Esophagus squamous epithelium (tissue), 5 donors: ENCODE measurements at regions not wholly inside any gene's neighbourhood (a gene's known extent, or its start where the extent isn't known, plus 50 kb on each side); places are given as distances from the start of the nearest gene placed in this dataset.

Experiments used
- DNase-seq: peaks from one replicate; lab custom pipeline; 2025; lab: John Stamatoyannopoulos, UW
- H3K27ac ChIP-seq, 4 donors: fragments of 200-600 bp; sonication (generic); one replicate each; pipeline ENCODE4 v1.5.1; 2016 to 2019; ENCODE audit warnings: mild to moderate bottlenecking in 1 of 4
- H3K27me3 ChIP-seq, 4 donors: fragments of 200-600 bp; sonication (generic); 1 replicate in 3 of 4; 2 replicates in 1 of 4; pipeline versions ENCODE4 v1.5.1 to v1.6.0; 2017 to 2021; ENCODE audit warnings: antibody characterized with exemption in 1 of 4
- H3K36me3 ChIP-seq, 3 donors: fragments of 200-600 bp; sonication (generic); one replicate each; pipeline ENCODE4 v1.5.1; 2016 to 2019
- H3K4me1 ChIP-seq, 3 donors: fragments of 200-600 bp; sonication (generic); one replicate each; pipeline ENCODE4 v1.5.1; 2017 to 2019
- H3K4me3 ChIP-seq, 4 donors: fragments of 200-600 bp; sonication (generic); 1 replicate in 3 of 4; 2 replicates in 1 of 4; pipeline ENCODE4 v1.5.1; 2016 to 2019; ENCODE audit warnings: mild to moderate bottlenecking in 2 of 4, moderate library complexity in 1 of 4
- H3K9me3 ChIP-seq, 3 donors: fragments of 200-600 bp; sonication (generic); one replicate each; pipeline ENCODE4 v1.5.1; 2016 to 2019
- POLR2A ChIP-seq, 4 donors: fragments of 450-650 bp; IDR thresholded peaks; one replicate each; pipeline ENCODE4 v1.6.1; 2017; ENCODE audit warnings: antibody characterized with exemption in 4 of 4, mild to moderate bottlenecking in 4 of 4, moderate library complexity in 3 of 4
- WGBS, 2 donors: methylation state at CpG; one replicate each; pipeline ENCODE4 v1.1.5; 2018; 5-methylcytosine and 5-hydroxymethylcytosine counted together
- intact Hi-C: fragments of 100-400 bp; cut with DNase I; formaldehyde crosslinking; loops from one replicate; pipeline ENCODE4 v1.15.0; 2022
- TF ChIP-seq, protein P1 (sequence below), 6 experiments: fragments of 450-650 bp in 4 of 6; fragments of 200-600 bp in 2 of 6; sonication (generic) in 2 of 6; IDR thresholded peaks; one replicate each; pipeline ENCODE4 v1.5.1; 2016 to 2019; ENCODE audit warnings: antibody characterized with exemption in 6 of 6, mild to moderate bottlenecking in 4 of 6, moderate library complexity in 4 of 6
- donor health status: DM: yes; HTN: yes; CAD: no.

DNA sequence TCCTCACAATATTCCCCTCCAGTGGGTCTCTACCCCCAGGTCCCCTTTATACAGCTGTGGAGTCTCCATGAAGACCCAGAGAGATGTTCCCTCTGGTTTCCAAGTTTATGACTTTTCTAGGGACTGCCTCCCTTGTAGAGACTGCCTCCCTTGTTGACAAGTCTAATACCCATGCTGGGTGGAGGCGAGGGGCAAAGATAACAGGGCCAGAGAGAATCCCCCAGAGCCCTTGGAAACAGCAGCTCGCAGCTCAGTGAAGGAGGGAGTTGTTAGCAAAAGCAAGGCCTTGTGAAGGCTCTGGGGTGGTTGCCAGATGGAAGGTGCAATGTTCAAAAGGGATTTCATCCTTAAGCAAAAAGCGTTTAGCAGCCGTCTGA lies 75.0 kb upstream of the GATA6 start:
- no peaks in the 10 kb centered on the region for H3K36me3 ChIP-seq
- no peak overlapping the region for H3K27ac ChIP-seq
- H3K27me3 ChIP-seq = peaks cover 0 to 19% (median 0%) of the 10 kb centered on the region in 4 donors
- intact Hi-C loops = no loop called here
- no peak overlapping the region for H3K4me3 ChIP-seq
- no peak for DNase-seq
- WGBS, 2 donors = 26 to 62% methylated on average over 2 to 3 of the region's 4 CpGs
- H3K4me1 ChIP-seq = no peaks in the 10 kb centered on the region
- TF ChIP-seq POLR2A (IDR thresholded peaks at IDR 0.05) = no peak
- TF ChIP-seq, protein P1, sequence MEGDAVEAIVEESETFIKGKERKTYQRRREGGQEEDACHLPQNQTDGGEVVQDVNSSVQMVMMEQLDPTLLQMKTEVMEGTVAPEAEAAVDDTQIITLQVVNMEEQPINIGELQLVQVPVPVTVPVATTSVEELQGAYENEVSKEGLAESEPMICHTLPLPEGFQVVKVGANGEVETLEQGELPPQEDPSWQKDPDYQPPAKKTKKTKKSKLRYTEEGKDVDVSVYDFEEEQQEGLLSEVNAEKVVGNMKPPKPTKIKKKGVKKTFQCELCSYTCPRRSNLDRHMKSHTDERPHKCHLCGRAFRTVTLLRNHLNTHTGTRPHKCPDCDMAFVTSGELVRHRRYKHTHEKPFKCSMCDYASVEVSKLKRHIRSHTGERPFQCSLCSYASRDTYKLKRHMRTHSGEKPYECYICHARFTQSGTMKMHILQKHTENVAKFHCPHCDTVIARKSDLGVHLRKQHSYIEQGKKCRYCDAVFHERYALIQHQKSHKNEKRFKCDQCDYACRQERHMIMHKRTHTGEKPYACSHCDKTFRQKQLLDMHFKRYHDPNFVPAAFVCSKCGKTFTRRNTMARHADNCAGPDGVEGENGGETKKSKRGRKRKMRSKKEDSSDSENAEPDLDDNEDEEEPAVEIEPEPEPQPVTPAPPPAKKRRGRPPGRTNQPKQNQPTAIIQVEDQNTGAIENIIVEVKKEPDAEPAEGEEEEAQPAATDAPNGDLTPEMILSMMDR (IDR thresholded peaks at IDR 0.05) = no peak
- no peaks in the 10 kb centered on the region for H3K9me3 ChIP-seq

DNA sequence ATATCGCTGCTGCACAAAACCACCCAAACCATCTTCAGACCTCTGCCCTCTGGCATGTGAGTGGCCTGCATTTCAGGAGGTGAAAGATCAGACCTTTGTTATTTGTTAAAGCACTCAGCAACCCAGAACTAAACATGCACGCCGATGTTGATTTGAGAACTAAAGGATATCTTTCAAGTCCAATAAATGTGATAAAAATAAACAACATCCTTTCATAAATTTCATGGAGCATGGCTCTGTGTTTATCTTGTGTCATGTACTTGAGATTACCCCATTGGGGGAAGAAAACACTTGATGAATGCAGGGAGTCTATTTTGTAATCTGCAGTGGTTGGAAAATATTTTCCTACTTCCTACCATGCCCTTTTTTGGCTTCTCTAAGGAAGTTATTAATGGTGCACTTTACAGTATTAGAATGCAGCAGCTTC lies 70.8 kb upstream of the GATA6 start:
- no peak overlapping the region for H3K4me3 ChIP-seq
- intact Hi-C loops = no loop called here
- H3K36me3 ChIP-seq = no peaks in the 10 kb centered on the region
- no peak overlapping the region for H3K27ac ChIP-seq
- no peak for DNase-seq
- no peak for TF ChIP-seq POLR2A (IDR thresholded peaks at IDR 0.05)
- TF ChIP-seq, protein P1 (IDR thresholded peaks at IDR 0.05) = no peak
- no peaks in the 10 kb centered on the region for H3K4me1 ChIP-seq
- WGBS, 2 donors = 23 to 46% methylated on average over 3 of the region's 3 CpGs
- peaks cover 0 to 25% (median 0%) of the 10 kb centered on the region in 4 donors for H3K27me3 ChIP-seq
- no peaks in the 10 kb centered on the region for H3K9me3 ChIP-seq

DNA sequence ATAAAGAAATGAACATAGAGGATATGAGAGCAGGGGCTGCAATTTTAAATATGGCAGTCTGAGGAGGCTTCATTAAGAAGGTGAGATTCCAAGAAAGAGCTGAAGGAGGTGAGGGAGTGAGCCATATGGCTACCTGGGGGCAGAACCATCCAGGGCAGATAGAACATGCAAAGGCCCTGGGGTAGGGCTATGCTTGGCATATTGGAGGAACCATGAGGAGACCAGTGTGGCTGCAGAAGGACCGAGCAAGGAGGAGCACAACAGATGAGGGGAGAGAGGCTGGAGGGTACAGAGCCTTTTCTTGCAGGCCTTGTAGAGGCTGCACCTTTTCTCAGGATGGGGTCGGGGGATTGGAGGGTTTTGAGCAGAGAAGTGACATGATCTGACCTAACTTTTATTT lies 69.5 kb upstream of the GATA6 start:
- Histone ChIP-seq H3K4me3 (no peak overlapping the region), H3K9me3 (no peaks in the 10 kb centered on the region), H3K27me3 (peaks cover 0 to 14% (median 0%) of the 10 kb centered on the region in 4 donors), H3K36me3 (no peaks in the 10 kb centered on the region), H3K4me1 (no peaks in the 10 kb centered on the region), H3K27ac (no peak overlapping the region)
- intact Hi-C loops = no loop called here
- no peak for DNase-seq
- no peak for TF ChIP-seq POLR2A (IDR thresholded peaks at IDR 0.05)
- TF ChIP-seq, protein P1 (IDR thresholded peaks at IDR 0.05) = no peak
- 77 to 82% methylated on average over 2 of the region's 2 CpGs for WGBS, 2 donors

DNA sequence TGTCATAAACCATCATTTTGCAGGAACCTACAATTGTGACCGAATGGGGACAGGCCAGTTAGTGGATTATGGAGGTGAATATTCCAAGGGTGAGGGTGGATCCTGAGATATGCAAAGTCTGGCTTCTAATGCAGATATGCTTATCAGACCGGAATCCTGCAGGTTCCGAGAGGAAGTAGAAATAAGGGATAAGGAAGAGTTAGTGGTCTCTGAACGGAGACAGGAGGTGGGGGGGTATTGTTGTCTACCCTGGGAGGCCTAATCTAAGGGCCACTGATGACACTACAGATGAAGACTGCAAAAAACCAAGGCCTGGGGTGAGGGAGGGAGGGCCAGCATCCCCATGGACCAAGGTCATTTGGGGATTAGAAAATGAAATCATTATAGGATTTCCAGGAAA lies 67.7 kb upstream of the GATA6 start:
- TF ChIP-seq, protein P1 (IDR thresholded peaks at IDR 0.05) = no peak
- no peak for TF ChIP-seq POLR2A (IDR thresholded peaks at IDR 0.05)
- Histone ChIP-seq H3K4me3 (no peak overlapping the region), H3K4me1 (no peaks in the 10 kb centered on the region), H3K9me3 (no peaks in the 10 kb centered on the region), H3K27ac (no peak overlapping the region), H3K27me3 (peaks cover 0 to 6% (median 0%) of the 10 kb centered on the region in 4 donors), H3K36me3 (no peaks in the 10 kb centered on the region)
- no peak for DNase-seq
- WGBS, 2 donors = 90 to 91% methylated on average over 4 of the region's 4 CpGs
- intact Hi-C loops = no loop called here

DNA sequence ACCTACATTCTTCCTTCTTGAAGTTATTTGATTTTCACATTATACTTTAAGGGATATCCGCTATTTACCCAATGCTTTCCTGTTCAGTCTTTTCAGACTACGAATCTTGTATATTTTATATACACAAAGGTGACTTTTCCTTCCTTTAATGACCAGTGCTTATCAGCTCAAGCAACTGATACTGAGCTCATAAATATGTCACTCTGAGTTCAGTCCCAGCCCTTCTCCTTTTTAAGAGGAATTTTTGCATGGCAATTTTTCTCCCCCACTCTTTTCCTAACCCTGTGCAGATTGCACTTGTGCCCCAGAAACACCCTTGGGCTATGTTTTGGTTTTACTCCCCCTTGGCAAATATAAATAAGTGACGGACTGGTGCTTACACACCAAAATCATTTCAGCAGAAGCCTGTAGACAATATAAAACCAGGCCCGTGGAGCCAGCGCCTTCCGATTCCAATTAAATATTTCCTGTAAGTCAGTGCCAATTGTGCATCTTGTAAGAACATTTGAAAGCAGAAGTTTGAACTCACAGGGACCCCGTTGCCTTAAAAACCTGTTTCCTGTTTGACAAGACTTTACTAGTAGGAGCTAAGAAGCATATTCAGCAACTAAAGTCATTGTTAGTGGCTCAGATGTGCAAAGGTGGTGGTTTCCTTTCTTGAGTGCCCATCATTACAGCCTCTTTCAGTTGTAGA lies 66.3 kb upstream of the GATA6 start:
- H3K36me3 ChIP-seq = no peaks in the 10 kb centered on the region
- no peak for DNase-seq
- no peak overlapping the region for H3K27ac ChIP-seq
- WGBS, 2 donors = 35 to 38% methylated on average over 7 of the region's 7 CpGs
- no peak overlapping the region for H3K4me3 ChIP-seq
- no peaks in the 10 kb centered on the region for H3K4me1 ChIP-seq
- no peaks in the 10 kb centered on the region for H3K9me3 ChIP-seq
- H3K27me3 ChIP-seq = peaks cover 0 to 6% (median 0%) of the 10 kb centered on the region in 4 donors
- TF ChIP-seq POLR2A (IDR thresholded peaks at IDR 0.05) = no peak
- TF ChIP-seq, protein P1 (IDR thresholded peaks at IDR 0.05) = no peak
- intact Hi-C loops = no loop called here
